Neural cell (in vitro differentiated cells): ENCODE measurements at regions not wholly inside any gene's neighbourhood (a gene's known extent, or its start where the extent isn't known, plus 50 kb on each side); places are given as distances from the start of the nearest gene placed in this dataset.

Experiments used
- H2AFZ ChIP-seq: fragments of 200-600, 300-800 bp; sonication (generic), shearing (Covaris generic); 2 replicates; pipeline ENCODE4 v1.6.0; 2014; ENCODE audit warnings: low read depth, mild to moderate bottlenecking, antibody characterized with exemption, low read length, moderate library complexity
- H3F3A ChIP-seq: fragments of 200-600 bp; shearing (Covaris generic); 2 replicates; pipeline ENCODE4 v1.6.1; 2016; ENCODE audit warnings: mild to moderate bottlenecking, moderate library complexity, mixed read lengths, antibody characterized with exemption, low read length; ENCODE audit not compliant: insufficient read depth, poor library complexity, severe bottlenecking
- H3K27ac ChIP-seq: fragments of 200-600, 300-800 bp; sonication (generic), shearing (Covaris generic); 2 replicates; pipeline ENCODE4 v1.5.1; 2014; ENCODE audit warnings: mild to moderate bottlenecking, low read length, moderate library complexity
- H3K27me3 ChIP-seq: fragments of 300-800, 200-600 bp; sonication (generic), shearing (Covaris generic); 2 replicates; pipeline ENCODE4 v1.6.0; 2014; ENCODE audit warnings: mild to moderate bottlenecking, low read depth, low read length, moderate library complexity; ENCODE audit not compliant: insufficient read depth
- H3K36me3 ChIP-seq: fragments of 300-800, 200-600 bp; sonication (generic), shearing (Covaris generic); 2 replicates; pipeline ENCODE4 v1.5.1; 2014; ENCODE audit warnings: mild to moderate bottlenecking, antibody characterized with exemption, low read length, moderate library complexity; ENCODE audit not compliant: insufficient read depth
- H3K4me2 ChIP-seq: fragments of 300-800, 200-600 bp; sonication (generic), shearing (Covaris generic); 2 replicates; pipeline ENCODE4 v1.6.0; 2014; ENCODE audit warnings: mild to moderate bottlenecking, low read length
- H3K4me3 ChIP-seq: fragments of 300-800, 200-600 bp; sonication (generic), shearing (Covaris generic); 2 replicates; pipeline ENCODE4 v1.5.1; 2014; ENCODE audit warnings: mild to moderate bottlenecking, low read length, moderate library complexity
- H3K79me2 ChIP-seq: fragments of 200-600 bp; shearing (Covaris generic); replicated peaks from 2 replicates; pipeline ENCODE4 v1.6.0; 2014; ENCODE audit warnings: mild to moderate bottlenecking, low read length, moderate library complexity; ENCODE audit not compliant: insufficient read depth
- H3K9ac ChIP-seq: fragments of 300-800, 200-600 bp; sonication (generic), shearing (Covaris generic); 2 replicates; pipeline ENCODE4 v1.6.1; 2016; ENCODE audit warnings: mild to moderate bottlenecking, low read length, mixed read lengths
- H3K9me2 ChIP-seq: fragments of 200-600 bp; shearing (Covaris generic); 2 replicates; pipeline ENCODE4 v1.6.1; 2016; ENCODE audit warnings: mild to moderate bottlenecking, low read length, mixed read lengths; ENCODE audit not compliant: insufficient read depth
- H3K9me3 ChIP-seq: fragments of 200-600, 300-800 bp; sonication (generic), shearing (Covaris generic); 2 replicates; pipeline ENCODE4 v1.6.1; 2016; ENCODE audit warnings: mild to moderate bottlenecking, mixed run types, low read length, moderate library complexity, mixed read lengths
- H4K20me1 ChIP-seq: fragments of 200-600 bp; shearing (Covaris generic); 2 replicates; pipeline ENCODE4 v1.6.1; 2016; ENCODE audit warnings: mild to moderate bottlenecking, mixed run types; ENCODE audit not compliant: insufficient read depth
- CTCF ChIP-seq: fragments of 450-650 bp; IDR thresholded peaks from 2 replicates; pipeline ENCODE4 v1.5.1; 2014; ENCODE audit warnings: antibody characterized with exemption, mild to moderate bottlenecking, moderate library complexity; ENCODE audit not compliant: poor library complexity, severe bottlenecking
- EP300 ChIP-seq: fragments of 450-650 bp; conservative IDR thresholded peaks from 2 replicates; pipeline ENCODE4 v1.6.1; 2014; ENCODE audit warnings: antibody characterized with exemption, mild to moderate bottlenecking, moderate library complexity; ENCODE audit not compliant: poor library complexity, severe bottlenecking
- MXI1 ChIP-seq: fragments of 450-650 bp; conservative IDR thresholded peaks from 2 replicates; pipeline ENCODE4 v1.6.1; 2014; ENCODE audit warnings: antibody characterized with exemption, mild to moderate bottlenecking; ENCODE audit not compliant: poor library complexity, severe bottlenecking
- POLR2AphosphoS5 ChIP-seq: IDR thresholded peaks from 2 replicates; pipeline ENCODE4 v1.6.1; 2012
- RAD21 ChIP-seq: fragments of 450-650 bp; conservative IDR thresholded peaks from 2 replicates; pipeline ENCODE4 v1.6.1; 2014; ENCODE audit warnings: antibody characterized with exemption, mild to moderate bottlenecking, moderate library complexity
- REST ChIP-seq: IDR thresholded peaks from 2 replicates; pipeline ENCODE4 v1.6.1; 2012; ENCODE audit warnings: borderline replicate concordance
- SMC3 ChIP-seq: fragments of 450-650 bp; conservative IDR thresholded peaks from 2 replicates; pipeline ENCODE4 v1.6.1; 2014; ENCODE audit warnings: antibody characterized with exemption, mild to moderate bottlenecking, moderate library complexity; ENCODE audit not compliant: poor library complexity
- TAF1 ChIP-seq: IDR thresholded peaks from 2 replicates; pipeline ENCODE4 v1.6.1; 2012; ENCODE audit warnings: low read depth

GRCh38 chr14:76964695-76965094 lies 63.8 kb downstream of the IRF2BPL start:
- Histone ChIP-seq H3K4me3 (no peak overlapping the region), H2AFZ (no peak overlapping the region), H3K9me3 (no peaks in the 10 kb centered on the region), H3K27me3 (no peaks in the 10 kb centered on the region), H3K27ac (no peak overlapping the region), H3K4me2 (no peak overlapping the region), H3K9ac (no peak overlapping the region), H4K20me1 (no peaks in the 10 kb centered on the region), H3F3A (no peaks in the 10 kb centered on the region), H3K36me3 (no peaks in the 10 kb centered on the region), H3K79me2 (no peaks in the 10 kb centered on the region), H3K9me2 (no peaks in the 10 kb centered on the region)
- TF ChIP-seq POLR2AphosphoS5, result no peak
- no peak for TF ChIP-seq EP300

GRCh38 chr14:76963372-76963771 lies 65.1 kb downstream of the IRF2BPL start:
- Histone ChIP-seq H3K4me3 (no peak overlapping the region), H3K9me3 (no peaks in the 10 kb centered on the region), H4K20me1 (no peaks in the 10 kb centered on the region), H3F3A (no peaks in the 10 kb centered on the region), H3K9me2 (no peaks in the 10 kb centered on the region), H3K27ac (no peak overlapping the region), H3K79me2 (no peaks in the 10 kb centered on the region), H3K9ac (no peak overlapping the region), H3K4me2 (no peak overlapping the region), H3K36me3 (no peaks in the 10 kb centered on the region), H3K27me3 (no peaks in the 10 kb centered on the region), H2AFZ (no peak overlapping the region)
- TF ChIP-seq TAF1 (no peak), POLR2AphosphoS5 (no peak), MXI1 (no peak)

- H3K4me3 ChIP-seq, result no peak overlapping the region
- no peaks in the 10 kb centered on the region for H3K27me3 ChIP-seq
- TF ChIP-seq REST, result no peak
- no peak for TF ChIP-seq SMC3
- no peak for TF ChIP-seq POLR2AphosphoS5
- no peak for TF ChIP-seq CTCF
- no peak for TF ChIP-seq EP300
- TF ChIP-seq MXI1, result no peak
- no peak for TF ChIP-seq RAD21
- TF ChIP-seq TAF1, result no peak
- H4K20me1 ChIP-seq, result no peaks in the 10 kb centered on the region
- no peaks in the 10 kb centered on the region for H3K79me2 ChIP-seq
- no peaks in the 10 kb centered on the region for H3K36me3 ChIP-seq
- H3F3A ChIP-seq, result peaks cover 2% of the 10 kb centered on the region
- H2AFZ ChIP-seq, result no peak overlapping the region
- no peaks in the 10 kb centered on the region for H3K9me2 ChIP-seq
- H3K4me2 ChIP-seq, result no peak overlapping the region
- no peak overlapping the region for H3K9ac ChIP-seq
- H3K9me3 ChIP-seq, result no peaks in the 10 kb centered on the region
- H3K27ac ChIP-seq, result no peak overlapping the region
Observed at GRCh38 chr14:76962303-76962660, 66.2 kb downstream of the IRF2BPL start.
